Body of pancreas (tissue), 4 donors: ENCODE measurements at regions not wholly inside any gene's neighbourhood (a gene's known extent, or its start where the extent isn't known, plus 50 kb on each side); places are given as distances from the start of the nearest gene placed in this dataset.

Source experiments
- CTCF ChIP-seq, 7 experiments: fragments of 450-650 bp in 4 of 7; fragments of 200-600 bp in 3 of 7; sonication (generic) in 3 of 7; IDR thresholded peaks; one replicate each; pipeline ENCODE4 v1.5.1; 2016 to 2019; ENCODE audit warnings: antibody characterized with exemption in 7 of 7
- POLR2A ChIP-seq, 3 donors: fragments of 450-650 bp; IDR thresholded peaks; one replicate each; pipeline ENCODE4 v1.6.1; 2016; ENCODE audit warnings: antibody characterized with exemption in 3 of 3, mild to moderate bottlenecking in 2 of 3

- TF ChIP-seq CTCF (IDR thresholded peaks at IDR 0.05) (no peak), POLR2A (IDR thresholded peaks at IDR 0.05) (no peak)
These were observed 211.9 kb upstream of the PAPPA start for GRCh38 chr9:115941561-115942315.
